ENCODE measurements at regions not wholly inside any gene's neighbourhood (a gene's known extent, or its start where the extent isn't known, plus 50 kb on each side); places are given as distances from the start of the nearest gene placed in this dataset.

DNA sequence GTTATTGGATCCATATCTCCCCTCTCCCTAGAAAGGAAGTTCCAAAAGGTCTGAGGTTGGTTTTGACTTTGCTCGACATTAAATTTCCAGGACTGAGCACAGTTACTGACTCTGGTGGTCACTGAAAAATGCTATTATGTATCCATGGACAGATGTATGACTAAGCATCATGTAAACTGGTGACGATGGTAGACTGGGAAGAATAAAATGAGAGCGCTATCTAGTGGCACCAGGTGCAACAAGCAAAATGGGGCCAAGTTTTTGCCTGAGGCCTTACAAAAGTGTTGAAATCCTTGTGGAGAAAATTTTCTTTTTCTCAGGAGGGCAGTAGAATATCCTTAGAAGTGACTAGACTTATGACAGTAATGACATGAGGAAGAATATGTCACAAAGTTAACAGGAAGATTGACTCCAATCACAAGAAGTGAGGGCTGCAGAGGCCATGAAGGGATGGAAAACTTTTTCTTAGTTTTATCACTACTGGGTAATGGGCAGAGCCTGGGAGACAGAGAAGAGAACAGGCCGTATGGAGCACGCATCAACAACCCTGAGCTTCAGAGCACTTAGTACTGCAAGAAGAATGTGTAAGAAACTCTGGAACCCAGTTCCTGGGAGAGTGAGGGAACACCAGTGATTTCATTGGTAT is 88.9 kb upstream of the ELOVL5 start:
- no peaks in the 10 kb centered on the region for H3K27me3 ChIP-seq (ENCODE audit: control insufficient read depth, insufficient read depth, low read length)
- no peak overlapping the region for H3K4me3 ChIP-seq (ENCODE audit: low read depth, low read length)
- DNase-seq (ENCODE audit: low read depth) (peak; percentile 73), FAIRE-seq (peak; percentile 75)
- peak; percentile 54 for TF ChIP-seq CTCF (IDR thresholded peaks at IDR 0.05; ENCODE audit: insufficient read depth, low read length, severe bottlenecking)
- H3K36me3 ChIP-seq (ENCODE audit: control insufficient read depth, insufficient read depth, low read length) = no peaks in the 10 kb centered on the region

DNA sequence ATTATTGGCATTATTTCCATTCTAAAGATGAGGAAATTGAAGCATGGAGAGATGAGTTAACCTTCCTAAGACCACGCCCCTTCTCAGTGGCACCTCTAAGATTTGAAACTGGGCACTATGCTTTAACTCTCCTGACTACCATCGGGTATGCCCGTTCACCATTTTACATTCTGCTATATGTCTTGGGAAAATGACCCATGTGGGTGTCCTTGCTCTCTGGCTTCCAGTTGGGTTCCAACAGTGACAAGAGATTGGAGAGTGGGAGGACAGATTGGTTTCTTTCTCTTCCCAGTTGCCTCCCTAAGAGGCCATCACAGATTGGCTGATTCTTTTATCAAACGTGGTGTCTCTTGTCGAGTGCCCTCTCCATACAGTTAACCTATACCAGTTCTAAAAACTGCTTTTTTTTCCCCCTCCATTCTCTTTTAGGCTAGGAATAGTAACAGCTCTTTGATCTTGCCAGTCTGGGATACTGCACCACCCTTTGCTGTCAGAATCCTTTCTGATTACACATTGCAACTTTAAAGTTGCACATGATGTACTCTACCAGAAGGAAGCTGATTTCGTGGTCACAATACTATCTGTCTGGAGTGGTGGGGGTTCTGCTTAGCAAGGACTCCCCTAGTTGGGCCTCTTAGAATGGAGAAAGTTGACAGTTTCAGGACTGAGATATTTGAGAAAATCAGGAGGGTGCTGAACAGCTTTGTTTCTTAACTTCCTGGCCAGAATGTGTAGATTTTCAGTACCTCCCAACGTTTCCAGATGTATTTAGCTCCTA is 88.0 kb upstream of the ELOVL5 start:
- Histone ChIP-seq H3K4me3 (ENCODE audit: low read depth, low read length) (no peak overlapping the region), H3K36me3 (ENCODE audit: control insufficient read depth, insufficient read depth, low read length) (no peaks in the 10 kb centered on the region), H3K27me3 (ENCODE audit: control insufficient read depth, insufficient read depth, low read length) (no peaks in the 10 kb centered on the region)
- TF ChIP-seq CTCF (IDR thresholded peaks at IDR 0.05; ENCODE audit: insufficient read depth, low read length, severe bottlenecking) = no peak
- FAIRE-seq = peak; percentile 28
- DNase-seq (ENCODE audit: low read depth) = no peak

DNA sequence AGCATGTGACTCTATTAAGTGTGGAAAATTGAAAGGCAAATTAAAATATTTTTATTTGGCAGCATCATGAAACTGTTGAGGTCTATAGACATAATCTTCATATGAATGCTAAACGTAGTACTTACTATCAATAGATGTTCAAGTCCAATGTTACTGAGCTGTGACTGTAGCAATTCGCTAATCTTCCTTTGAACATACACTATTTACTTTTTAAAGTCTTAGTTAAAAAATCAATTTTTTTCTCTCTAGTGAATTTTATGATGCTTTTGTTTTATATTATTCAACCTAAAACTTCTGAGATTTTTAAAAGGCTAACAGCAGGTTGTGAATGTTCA is 85.2 kb upstream of the ELOVL5 start:
- FAIRE-seq = no peak
- H3K36me3 ChIP-seq (ENCODE audit: control insufficient read depth, insufficient read depth, low read length) = no peaks in the 10 kb centered on the region
- no peak for DNase-seq (ENCODE audit: low read depth)
- TF ChIP-seq CTCF (IDR thresholded peaks at IDR 0.05; ENCODE audit: insufficient read depth, low read length, severe bottlenecking) = no peak
- H3K27me3 ChIP-seq (ENCODE audit: control insufficient read depth, insufficient read depth, low read length) = no peaks in the 10 kb centered on the region
- no peak overlapping the region for H3K4me3 ChIP-seq (ENCODE audit: low read depth, low read length)

DNA sequence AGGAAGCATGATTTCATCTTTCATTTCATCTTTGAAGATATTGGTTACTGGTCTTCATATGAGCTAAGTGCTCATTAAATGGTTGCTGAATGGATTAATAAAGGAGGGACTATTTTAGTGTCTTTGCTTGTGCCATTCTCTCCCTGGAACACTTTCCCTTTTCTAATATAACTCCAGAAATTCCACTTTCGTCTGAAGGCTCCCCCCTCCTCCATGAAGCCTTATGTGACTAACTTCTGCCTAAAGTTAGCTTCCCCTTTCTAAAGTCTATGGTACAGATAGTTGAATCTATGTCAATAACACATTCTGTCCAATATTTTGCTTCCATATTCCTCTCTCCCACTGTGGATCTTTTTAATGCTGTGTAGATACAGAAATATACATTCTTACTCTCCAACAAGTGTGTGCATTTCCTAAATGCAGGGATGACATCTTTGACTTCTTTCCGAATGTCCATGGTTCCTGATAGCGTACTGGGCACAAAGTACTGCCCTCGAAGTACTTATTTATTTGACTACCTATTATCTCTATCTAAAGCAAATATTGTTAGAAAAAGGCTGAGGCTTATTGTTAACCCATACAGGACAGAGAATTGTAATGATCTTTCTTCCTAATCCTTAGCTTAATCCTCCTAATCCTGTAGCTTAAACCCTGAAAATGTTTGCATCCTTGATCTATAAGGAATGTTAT is 84.7 kb upstream of the ELOVL5 start:
- TF ChIP-seq CTCF (IDR thresholded peaks at IDR 0.05; ENCODE audit: insufficient read depth, low read length, severe bottlenecking) = no peak
- no peak for DNase-seq (ENCODE audit: low read depth)
- Histone ChIP-seq H3K27me3 (ENCODE audit: control insufficient read depth, insufficient read depth, low read length) (no peaks in the 10 kb centered on the region), H3K36me3 (ENCODE audit: control insufficient read depth, insufficient read depth, low read length) (no peaks in the 10 kb centered on the region), H3K4me3 (ENCODE audit: low read depth, low read length) (no peak overlapping the region)
- FAIRE-seq = no peak

GRCh38 chr6:53432318-53433161 is 83.8 kb upstream of the ELOVL5 start:
- no peaks in the 10 kb centered on the region for H3K27me3 ChIP-seq (ENCODE audit: control insufficient read depth, insufficient read depth, low read length)
- DNase-seq (ENCODE audit: low read depth) (peak; percentile 63), FAIRE-seq (no peak)
- no peaks in the 10 kb centered on the region for H3K36me3 ChIP-seq (ENCODE audit: control insufficient read depth, insufficient read depth, low read length)
- no peak for TF ChIP-seq CTCF (IDR thresholded peaks at IDR 0.05; ENCODE audit: insufficient read depth, low read length, severe bottlenecking)
- no peak overlapping the region for H3K4me3 ChIP-seq (ENCODE audit: low read depth, low read length)

All from bronchial epithelial cell (primary cell).